NCI-H2107 treated with DMSO at 0.1 percent for 48 hours (cell line): ENCODE measurements at regions not wholly inside any gene's neighbourhood (a gene's known extent, or its start where the extent isn't known, plus 50 kb on each side); places are given as distances from the start of the nearest gene placed in this dataset.

Experiments used
- DNase-seq: peaks from one replicate; lab custom pipeline; 2025; ENCODE audit not compliant: unreplicated experiment; lab: John Stamatoyannopoulos, UW

GRCh38 chr13:50668691-50669271 is 174.7 kb downstream of the DLEU7 start:
- peak; percentile 51 for DNase-seq

GRCh38 chr13:50670272-50670671 is 173.2 kb downstream of the DLEU7 start:
- no peak for DNase-seq

- DNase-seq: no peak
Measured at GRCh38 chr13:50670847-50671496, 172.5 kb downstream of the DLEU7 start.

DNA sequence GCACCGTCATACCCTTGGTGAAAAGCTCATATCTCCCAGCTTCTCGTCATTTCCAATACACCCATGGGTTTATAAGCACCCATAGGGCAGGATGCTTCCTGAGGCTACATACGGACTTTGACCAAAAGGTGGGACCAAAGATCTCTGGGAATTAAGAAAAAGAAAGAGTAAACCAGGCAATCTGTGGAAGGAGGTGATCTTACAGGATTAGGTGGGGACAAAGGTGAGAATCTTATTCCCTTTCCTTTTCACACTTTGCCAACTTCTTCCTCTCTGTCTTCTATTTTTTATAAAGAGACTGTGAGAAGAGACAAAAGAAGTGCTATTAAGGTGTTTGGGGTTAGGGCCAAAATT is 172.0 kb downstream of the DLEU7 start:
- no peak for DNase-seq

GRCh38 chr13:50672025-50672424 is 171.5 kb downstream of the DLEU7 start:
- no peak for DNase-seq

DNA sequence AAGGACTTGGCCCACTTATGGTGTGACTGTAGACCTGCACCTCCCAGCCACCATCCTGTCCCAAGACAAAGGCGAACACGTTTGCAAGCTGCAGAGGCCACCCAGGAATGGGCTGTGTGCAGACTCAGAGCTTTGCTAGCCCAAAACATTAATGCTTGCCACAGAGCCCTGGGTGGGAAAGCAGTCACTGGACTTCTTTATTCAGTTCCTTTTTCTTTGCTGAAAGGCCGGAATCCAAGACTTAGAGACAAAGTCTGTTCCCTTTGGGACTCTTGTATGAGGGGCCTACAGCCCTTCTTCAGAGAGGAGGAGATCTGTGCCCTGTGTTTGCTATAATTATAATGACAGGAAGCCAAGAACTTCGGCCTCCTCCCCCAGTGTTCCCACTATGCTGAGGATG is 167.8 kb downstream of the DLEU7 start:
- DNase-seq: no peak

DNA sequence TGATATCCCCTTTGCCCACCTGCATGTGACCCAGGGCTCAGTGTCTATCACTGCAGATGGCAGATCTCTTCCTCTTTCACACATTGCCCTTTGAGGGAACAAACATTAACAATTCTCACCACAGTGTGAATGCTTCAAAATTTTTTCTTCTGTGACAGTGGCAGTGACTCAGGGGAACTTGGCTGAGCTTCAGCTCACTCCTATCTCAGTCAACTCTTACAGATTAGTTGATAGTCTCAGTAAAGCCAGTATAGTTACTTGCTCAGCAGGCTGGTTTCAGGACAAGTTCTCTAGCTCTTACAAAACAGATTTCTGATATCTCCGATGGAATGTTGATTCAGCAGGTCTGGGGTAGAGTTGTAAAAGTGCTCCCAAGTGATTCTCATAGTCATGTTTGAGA is 166.9 kb downstream of the DLEU7 start:
- DNase-seq: no peak

- peak; percentile 73 for DNase-seq
Measured at GRCh38 chr13:50677258-50677657, 166.2 kb downstream of the DLEU7 start.

DNA sequence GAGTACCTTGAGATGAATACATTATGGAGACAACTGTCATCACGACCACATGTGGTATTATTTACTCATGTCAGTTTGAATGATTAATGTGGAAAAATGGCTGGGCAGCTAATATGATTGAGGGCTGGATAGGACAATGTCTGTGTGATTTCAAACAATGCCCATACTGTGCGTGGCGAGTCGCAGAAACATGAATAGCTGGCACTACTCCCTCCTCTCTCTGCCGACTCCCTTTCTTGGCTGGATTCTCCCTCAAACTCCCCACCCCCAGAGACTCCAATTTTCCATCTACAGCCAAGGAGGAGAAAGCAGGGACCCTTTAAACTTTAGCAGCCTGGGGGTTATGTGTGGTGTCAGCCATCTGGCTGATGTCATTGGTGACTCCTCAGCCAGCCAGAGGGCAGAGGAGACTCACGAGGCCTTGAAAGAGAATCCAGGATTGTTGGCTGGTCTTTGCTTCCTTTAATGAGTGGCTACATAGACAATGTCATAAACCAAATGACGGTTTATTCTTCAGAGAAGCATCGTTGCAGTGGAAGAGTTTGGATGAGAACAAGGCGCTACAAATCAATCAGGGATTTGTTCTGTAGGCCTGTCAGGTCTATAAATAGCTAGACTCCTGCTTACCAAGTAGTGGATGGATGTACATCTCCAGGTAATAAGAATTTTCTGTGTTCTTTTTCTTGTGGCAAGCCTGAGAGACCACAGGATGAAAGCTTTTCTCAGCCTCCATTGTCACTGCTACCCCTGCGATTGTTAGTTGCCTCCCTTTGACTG is 165.6 kb downstream of the DLEU7 start:
- DNase-seq: peak; percentile 73

DNA sequence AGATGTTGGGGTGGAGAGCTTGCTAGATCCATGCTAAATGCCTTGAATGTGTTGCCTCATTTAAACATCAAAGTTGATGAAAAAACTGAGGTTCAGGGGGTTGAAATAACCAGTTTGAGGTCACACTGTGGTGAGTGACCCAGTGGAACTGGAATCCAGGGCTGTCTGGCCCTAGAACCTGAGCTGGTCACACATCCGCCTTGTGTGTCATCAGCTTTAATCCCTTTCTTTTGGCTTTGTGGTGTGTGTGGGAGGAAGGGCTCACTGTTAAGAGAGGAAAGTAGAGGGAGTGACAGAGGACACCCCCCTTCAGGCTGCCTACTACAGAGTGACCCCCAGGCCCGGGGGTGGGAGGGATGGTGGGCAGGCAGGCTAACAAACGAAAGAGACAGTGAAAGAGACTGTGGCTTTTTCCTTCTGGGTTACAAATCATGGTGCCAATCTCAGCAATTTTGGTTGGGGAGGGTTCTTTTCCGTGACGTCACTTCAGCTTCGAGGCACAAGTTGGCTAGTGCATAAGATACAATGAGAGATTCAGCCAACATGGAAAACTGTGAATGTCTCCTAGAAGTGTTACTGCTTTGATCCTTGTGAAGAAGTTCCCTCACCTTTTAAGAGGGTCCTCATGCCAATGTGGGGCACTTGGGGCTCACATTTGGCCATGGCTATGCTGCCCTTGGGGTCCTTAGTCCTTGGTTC is 164.9 kb downstream of the DLEU7 start:
- DNase-seq: no peak

- DNase-seq: no peak
Measured at GRCh38 chr13:50679321-50679720, 164.2 kb downstream of the DLEU7 start.

DNA sequence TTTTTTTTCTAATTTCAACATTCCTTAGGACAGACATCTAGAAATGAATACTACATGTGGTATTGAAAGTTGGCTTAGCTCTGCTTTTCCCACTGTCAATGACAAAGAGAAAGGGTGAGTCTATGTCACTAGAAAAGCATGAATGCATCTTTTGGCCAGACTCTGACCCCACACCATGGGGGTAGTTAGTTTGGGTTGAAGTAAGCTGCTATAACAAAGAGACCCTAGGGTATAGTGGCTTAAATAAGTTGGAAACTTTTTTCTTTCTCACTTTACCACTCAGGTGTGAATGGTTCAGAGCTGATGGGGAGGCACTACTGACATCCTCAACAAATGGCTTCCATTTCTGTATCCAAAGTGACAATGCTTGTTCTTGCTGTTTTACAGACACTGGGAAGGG is 161.5 kb downstream of the DLEU7 start:
- DNase-seq: no peak

GRCh38 chr13:50682966-50683365 is 160.5 kb downstream of the DLEU7 start:
- no peak for DNase-seq

DNA sequence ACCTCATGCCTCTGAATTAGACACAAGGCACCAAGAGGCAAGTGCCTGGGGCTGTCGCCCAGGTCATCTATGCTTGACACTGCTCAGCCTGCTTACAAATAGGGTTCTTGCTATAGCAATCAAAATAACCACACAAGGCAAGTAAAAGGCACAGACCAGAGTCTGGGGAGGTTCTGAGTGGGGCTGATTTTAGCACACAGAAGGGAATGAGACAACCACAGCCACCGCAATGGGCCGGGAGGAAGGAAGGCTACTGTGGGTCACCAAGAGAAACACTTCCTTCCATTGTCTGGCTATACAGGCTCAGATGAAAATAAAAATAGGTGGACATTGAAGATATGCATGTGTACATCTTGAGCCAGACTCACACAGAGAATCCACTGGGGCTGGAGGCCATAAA is 159.1 kb downstream of the DLEU7 start:
- no peak for DNase-seq

DNA sequence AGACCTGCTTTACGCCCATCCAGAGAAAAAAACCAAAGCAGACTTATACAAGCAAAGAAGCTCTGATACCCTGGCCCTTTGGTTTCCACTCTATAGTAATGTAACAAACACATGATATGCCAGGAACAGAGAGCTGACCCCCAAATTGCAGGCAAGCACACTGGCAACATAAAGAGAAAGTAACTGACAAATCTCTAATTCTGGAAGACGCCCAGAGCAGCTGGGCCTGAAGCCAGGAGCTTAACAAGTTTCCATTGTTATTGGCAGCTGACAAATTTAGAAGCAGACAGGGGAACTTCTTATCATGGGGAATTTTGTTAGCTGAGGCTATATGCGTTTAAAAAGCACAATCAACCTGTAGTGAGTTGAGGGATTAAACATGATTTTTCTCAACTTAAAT is 158.0 kb downstream of the DLEU7 start:
- DNase-seq: peak; percentile 66

GRCh38 chr13:50685956-50686355 is 157.5 kb downstream of the DLEU7 start:
- DNase-seq: no peak

GRCh38 chr13:50686551-50686950 is 156.9 kb downstream of the DLEU7 start:
- no peak for DNase-seq

- DNase-seq: no peak
Measured at GRCh38 chr13:50687545-50687944, 155.9 kb downstream of the DLEU7 start.

DNA sequence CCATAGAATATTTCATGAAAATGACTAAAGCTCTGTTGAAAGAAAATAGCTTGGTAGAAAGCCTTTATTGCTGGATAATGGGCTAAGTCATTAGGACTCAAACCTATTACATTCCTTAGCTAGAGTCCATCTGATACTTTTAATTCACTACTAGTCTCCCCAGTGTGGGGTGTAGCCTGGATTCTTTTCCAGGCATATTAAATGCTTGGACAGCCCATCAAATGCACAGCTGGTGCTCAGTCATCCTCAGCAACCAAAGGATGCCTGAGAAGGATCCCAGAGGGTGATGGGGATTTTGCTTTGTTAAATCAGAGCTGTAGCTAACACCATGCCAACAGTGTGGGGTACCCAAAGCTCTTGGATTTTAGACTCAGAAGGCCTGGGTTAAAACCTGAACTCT is 153.5 kb downstream of the DLEU7 start:
- no peak for DNase-seq

GRCh38 chr13:50691176-50691680 is 152.3 kb downstream of the DLEU7 start:
- no peak for DNase-seq

DNA sequence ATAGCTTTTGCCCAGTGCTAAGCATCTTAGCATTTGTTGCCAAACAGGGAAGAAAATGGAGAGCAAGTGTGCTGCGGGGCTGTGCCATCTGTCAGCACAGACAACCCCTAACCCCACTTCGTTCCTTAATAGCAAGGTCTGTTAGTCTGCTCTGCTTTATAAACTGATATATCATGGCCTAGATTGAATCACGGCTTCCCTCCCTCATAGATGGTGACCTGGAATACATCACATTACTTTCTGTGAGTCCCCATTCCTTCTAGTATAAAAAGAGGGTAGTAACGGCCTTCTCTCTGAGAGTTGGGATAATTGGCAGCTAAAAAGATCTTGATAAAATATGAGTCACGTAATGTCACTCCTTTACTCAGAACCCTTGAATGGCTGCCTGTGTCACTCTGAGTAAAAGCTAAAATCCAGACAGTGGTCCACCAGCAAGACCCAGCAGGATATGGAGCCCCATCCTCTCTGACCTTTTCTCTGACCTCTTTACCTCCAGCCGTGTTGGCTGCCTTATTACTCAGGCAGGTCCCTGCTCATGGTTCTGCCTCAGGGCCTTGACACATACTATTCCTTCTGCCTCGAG is 151.7 kb downstream of the DLEU7 start:
- DNase-seq: no peak
